HepG2 (cell line): ENCODE measurements at regions not wholly inside any gene's neighbourhood (a gene's known extent, or its start where the extent isn't known, plus 50 kb on each side); places are given as distances from the start of the nearest gene placed in this dataset.

Source experiments
- ATAC-seq: fragments of 200-7000 bp; cut with Tn5 transposase; 3 replicates; pipeline ENCODE4 v1.9.1; 2020; ENCODE audit warnings: mild to moderate bottlenecking, moderate library complexity
- BruUV-seq: library from RNA; stranded (reverse); fragments of 400-500 nt; replicated peaks from 2 replicates; lab custom pipeline; 2021; lab: Mats Ljungman, UMichigan
- CTCF ChIA-PET: fragments of 300-600 bp; formaldehyde crosslinking; extraction: SDS; loops from one replicate; lab custom pipeline; 2021; ENCODE audit warnings: low total read pairs, inconsistent platforms, low intra/inter-chr PET ratio; lab: Yijun Ruan, JAX
- POLR2A ChIA-PET: fragments of 350-600 bp; sonication (Branson Sonifier 250); formaldehyde crosslinking; loops from one replicate; lab custom pipeline; 2020; ENCODE audit warnings: antibody characterized with exemption, inconsistent platforms; lab: Yijun Ruan, JAX
- DNase-seq: peaks from one replicate; pipeline ENCODE4 v3.0.0-alpha.2; 2015; ENCODE audit warnings: low spot score
- FAIRE-seq: peaks from 3 replicates; lab custom pipeline; 2011; peaks lifted over from hg19 to GRCh38; lab: Jason Lieb, UNC
- H2AFZ ChIP-seq: one replicate; pipeline ENCODE4 v1.6.1; 2011; ENCODE audit warnings: low read length, inconsistent platforms
- H3K27ac ChIP-seq: fragments of 300-600 bp; 3 replicates; pipeline ENCODE4 v1.8.0; 2011; ENCODE audit warnings: mixed run types, mild to moderate bottlenecking, mixed read lengths, low read length, inconsistent platforms; ENCODE audit not compliant: insufficient read depth; ENCODE audit errors: extremely low read length
- H3K27me3 ChIP-seq, 2 experiments: fragments of 200-600 bp in 1 of 2; 2 replicates in 1 of 2; 3 replicates in 1 of 2; pipeline versions ENCODE4 v1.6.0 to v1.8.0; 2011; ENCODE audit warnings: low read length in 2 of 2, mild to moderate bottlenecking in 2 of 2, moderate library complexity in 2 of 2, inconsistent platforms in 1 of 2; ENCODE audit not compliant: insufficient read depth in 2 of 2, control insufficient read depth in 1 of 2
- H3K36me3 ChIP-seq, 2 experiments: fragments of 200-600 bp in 1 of 2; replicated peaks in 1 of 2; 2 replicates in 1 of 2; 3 replicates in 1 of 2; pipeline versions ENCODE4 v1.5.1 to v1.8.0; 2011; ENCODE audit warnings: low read length in 2 of 2, inconsistent platforms in 1 of 2; ENCODE audit not compliant: insufficient read depth in 2 of 2, control insufficient read depth in 1 of 2
- H3K4me1 ChIP-seq: 2 replicates; pipeline ENCODE4 v1.5.1; 2012; ENCODE audit warnings: low read length, inconsistent platforms; ENCODE audit not compliant: insufficient read depth
- H3K4me2 ChIP-seq: 2 replicates; pipeline ENCODE4 v1.6.0; 2011; ENCODE audit warnings: low read depth, low read length, inconsistent platforms
- H3K4me3 ChIP-seq, 3 experiments: fragments of 200-600 bp in 1 of 3; sonication (generic), shearing (Covaris generic) in 1 of 3; replicated peaks in 1 of 3; 2 replicates each; pipeline ENCODE4 v1.5.1; 2011 to 2016; ENCODE audit warnings: low read length in 3 of 3, inconsistent platforms in 2 of 3, low read depth in 2 of 3, mild to moderate bottlenecking in 2 of 3, control low read depth in 1 of 3, mixed read lengths in 1 of 3; ENCODE audit not compliant: insufficient read depth in 1 of 3
- H3K79me2 ChIP-seq: one replicate; pipeline ENCODE4 v1.6.1; 2011; ENCODE audit warnings: low read length, inconsistent platforms; ENCODE audit not compliant: insufficient read depth
- H3K9ac ChIP-seq: 2 replicates; pipeline ENCODE4 v1.6.0; 2011; ENCODE audit warnings: mild to moderate bottlenecking, low read depth, low read length, inconsistent platforms; ENCODE audit not compliant: insufficient read depth
- H3K9me3 ChIP-seq: 2 replicates; pipeline ENCODE4 v1.5.1; 2012; ENCODE audit warnings: mild to moderate bottlenecking, low read length
- H4K20me1 ChIP-seq: 2 replicates; pipeline ENCODE4 v1.6.0; 2011; ENCODE audit warnings: inconsistent platforms, mild to moderate bottlenecking, low read length, moderate library complexity; ENCODE audit not compliant: insufficient read depth
- BRF2 ChIP-seq: sonication (generic); formaldehyde crosslinking; IDR thresholded peaks from 2 replicates; pipeline ENCODE4 v1.8.1; 2022; ENCODE audit warnings: mild to moderate bottlenecking, missing genetic modification reagents
- FIP1L1 ChIP-seq: fragments of 200-400 bp; formaldehyde crosslinking; IDR thresholded peaks from 2 replicates; pipeline ENCODE4 v1.6.1; 2018; ENCODE audit warnings: low read depth, mild to moderate bottlenecking, low read length, moderate library complexity, borderline replicate concordance; ENCODE audit not compliant: insufficient read depth
- GFI1 ChIP-seq: sonication (generic); formaldehyde crosslinking; IDR thresholded peaks from 2 replicates; pipeline ENCODE4 v1.5.0; 2020; ENCODE audit warnings: missing genetic modification reagents, mild to moderate bottlenecking, borderline replicate concordance
- HDAC2 ChIP-seq: sonication (generic); formaldehyde crosslinking; IDR thresholded peaks from 2 replicates; pipeline ENCODE4 v1.4.0; 2020; ENCODE audit warnings: missing genetic modification reagents
- HMG20A ChIP-seq: IDR thresholded peaks from 2 replicates; pipeline ENCODE4 v1.6.1; 2016; ENCODE audit warnings: borderline replicate concordance
- HMGXB4 ChIP-seq, 2 experiments: sonication (generic) in 1 of 2; formaldehyde crosslinking in 1 of 2; IDR thresholded peaks; 2 replicates each; pipeline versions ENCODE4 v1.4.0 to v1.6.1; 2018 to 2020; ENCODE audit warnings: missing genetic modification reagents in 2 of 2, borderline replicate concordance in 1 of 2, low read depth in 1 of 2, mild to moderate bottlenecking in 1 of 2, missing biosample characterization in 1 of 2
- KDM4B ChIP-seq: sonication (generic); formaldehyde crosslinking; IDR thresholded peaks from 2 replicates; pipeline ENCODE4 v1.4.0; 2020; ENCODE audit warnings: missing genetic modification reagents
- NAIF1 ChIP-seq: sonication (generic); formaldehyde crosslinking; IDR thresholded peaks from 2 replicates; pipeline ENCODE4 v1.5.0; 2020; ENCODE audit warnings: mild to moderate bottlenecking, missing genetic modification reagents, borderline replicate concordance
- NCOR1 ChIP-seq: fragments of 200-600 bp; sonication (generic); IDR thresholded peaks from 2 replicates; pipeline ENCODE4 v1.7.0; 2017; ENCODE audit warnings: antibody characterized with exemption, low read length, borderline replicate concordance
- PHF5A ChIP-seq: IDR thresholded peaks from one replicate; pipeline ENCODE4 v1.6.1; 2018; ENCODE audit warnings: low read depth, missing genetic modification reagents; ENCODE audit not compliant: unreplicated experiment
- ZNF672 ChIP-seq: sonication (generic); formaldehyde crosslinking; IDR thresholded peaks from 2 replicates; pipeline ENCODE4 v1.8.1; 2022; ENCODE audit warnings: missing genetic modification reagents
- WGBS: methylation state at CpG from one replicate; pipeline ENCODE4 v1.1.6; 2017; ENCODE audit warnings: low lambda C conversion rate; 5-methylcytosine and 5-hydroxymethylcytosine counted together
- in situ Hi-C: cut with HindIII; loops from 2 replicates; pipeline ENCODE4 v1.10.0; 2017; ENCODE audit warnings: low pct_unique_long_range_greater_than_20kb; ENCODE audit not compliant: extremely low pct_ligation_motif_present
- intact Hi-C: fragments of 100-400 bp; cut with micrococcal nuclease; formaldehyde crosslinking; loops from one replicate; pipeline ENCODE4 v1.10.0; 2022; ENCODE audit not compliant: unreplicated experiment
- TF ChIP-seq, protein P1 (sequence below): sonication (generic); formaldehyde crosslinking; conservative IDR thresholded peaks from 2 replicates; pipeline ENCODE4 v1.8.1; 2023; ENCODE audit warnings: missing genetic modification reagents
- TF ChIP-seq, protein P2 (sequence below): sonication (generic); formaldehyde crosslinking; IDR thresholded peaks from 2 replicates; pipeline ENCODE4 v1.5.0; 2020; ENCODE audit warnings: missing genetic modification reagents
- TF ChIP-seq, protein P3 (sequence below): IDR thresholded peaks from 2 replicates; pipeline ENCODE4 v1.6.1; 2018; ENCODE audit warnings: missing genetic modification reagents
- TF ChIP-seq, protein P4 (sequence below): sonication (generic); formaldehyde crosslinking; IDR thresholded peaks from 2 replicates; pipeline ENCODE4 v1.4.0; 2020; ENCODE audit warnings: missing genetic modification reagents
- TF ChIP-seq, protein P5 (sequence below): sonication (generic); formaldehyde crosslinking; IDR thresholded peaks from 2 replicates; pipeline ENCODE4 v1.5.1; 2020; ENCODE audit warnings: missing genetic modification reagents, mild to moderate bottlenecking, borderline replicate concordance

DNA sequence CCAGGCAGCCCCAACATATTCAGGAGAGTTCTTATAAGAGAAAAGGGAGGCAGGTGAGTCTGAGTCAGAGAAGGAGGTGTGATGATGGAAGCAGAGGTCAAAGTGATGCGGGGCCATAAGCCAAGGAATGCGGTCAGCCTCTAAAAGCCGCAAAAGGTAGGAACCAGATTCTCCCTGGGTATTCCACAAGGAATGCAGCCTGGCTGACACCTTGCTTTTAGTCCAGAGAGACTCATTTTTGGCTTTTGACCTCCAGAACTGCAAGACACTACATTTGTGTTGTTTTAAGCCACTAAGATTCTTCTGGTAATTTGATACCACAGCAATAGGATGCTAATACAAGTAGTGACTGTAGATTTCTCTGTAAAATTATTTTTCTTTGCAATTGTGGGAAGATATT, 151.5 kb upstream of the EEPD1 start:
- ChIA-PET CTCF (no interaction called here), POLR2A (no interaction called here)
- Histone ChIP-seq H3K9me3 (no peaks in the 10 kb centered on the region), H3K9ac (no peak overlapping the region), H2AFZ (no peak overlapping the region), H3K36me3 (no peaks in the 10 kb centered on the region), H3K27me3 (no peaks in the 10 kb centered on the region), H3K79me2 (no peaks in the 10 kb centered on the region), H4K20me1 (no peaks in the 10 kb centered on the region), H3K4me1 (no peaks in the 10 kb centered on the region), H3K4me2 (no peak overlapping the region), H3K27ac (no peak overlapping the region), H3K4me3 (no peak overlapping the region)
- in situ Hi-C loops, result no loop called here
- no TSS peak for BruUV-seq
- intact Hi-C loops, result no loop called here
- 81% methylated on average over 3 of the region's 3 CpGs for WGBS
- ATAC-seq (no peak), FAIRE-seq (no peak), DNase-seq (no peak)
- TF ChIP-seq BRF2 (no peak), HMG20A (CRISPR knock-in tag) (no peak), NAIF1 (CRISPR knock-in tag) (no peak), FIP1L1 (no peak), GFI1 (CRISPR knock-in tag) (no peak), PHF5A (CRISPR knock-in tag) (no peak), HMGXB4 (CRISPR knock-in tag; IDR thresholded peaks at IDR 0.05; ENCODE audit: borderline replicate concordance in 1 of 2, low read depth in 1 of 2) (no peak), ZNF672 (CRISPR knock-in tag) (no peak), NCOR1 (no peak), KDM4B (CRISPR knock-in tag) (no peak), HDAC2 (no peak)
- TF ChIP-seq, protein P1, sequence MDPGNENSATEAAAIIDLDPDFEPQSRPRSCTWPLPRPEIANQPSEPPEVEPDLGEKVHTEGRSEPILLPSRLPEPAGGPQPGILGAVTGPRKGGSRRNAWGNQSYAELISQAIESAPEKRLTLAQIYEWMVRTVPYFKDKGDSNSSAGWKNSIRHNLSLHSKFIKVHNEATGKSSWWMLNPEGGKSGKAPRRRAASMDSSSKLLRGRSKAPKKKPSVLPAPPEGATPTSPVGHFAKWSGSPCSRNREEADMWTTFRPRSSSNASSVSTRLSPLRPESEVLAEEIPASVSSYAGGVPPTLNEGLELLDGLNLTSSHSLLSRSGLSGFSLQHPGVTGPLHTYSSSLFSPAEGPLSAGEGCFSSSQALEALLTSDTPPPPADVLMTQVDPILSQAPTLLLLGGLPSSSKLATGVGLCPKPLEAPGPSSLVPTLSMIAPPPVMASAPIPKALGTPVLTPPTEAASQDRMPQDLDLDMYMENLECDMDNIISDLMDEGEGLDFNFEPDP (CRISPR knock-in tag), result no peak
- TF ChIP-seq, protein P2, sequence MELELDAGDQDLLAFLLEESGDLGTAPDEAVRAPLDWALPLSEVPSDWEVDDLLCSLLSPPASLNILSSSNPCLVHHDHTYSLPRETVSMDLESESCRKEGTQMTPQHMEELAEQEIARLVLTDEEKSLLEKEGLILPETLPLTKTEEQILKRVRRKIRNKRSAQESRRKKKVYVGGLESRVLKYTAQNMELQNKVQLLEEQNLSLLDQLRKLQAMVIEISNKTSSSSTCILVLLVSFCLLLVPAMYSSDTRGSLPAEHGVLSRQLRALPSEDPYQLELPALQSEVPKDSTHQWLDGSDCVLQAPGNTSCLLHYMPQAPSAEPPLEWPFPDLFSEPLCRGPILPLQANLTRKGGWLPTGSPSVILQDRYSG (CRISPR knock-in tag), result no peak
- TF ChIP-seq, protein P3, sequence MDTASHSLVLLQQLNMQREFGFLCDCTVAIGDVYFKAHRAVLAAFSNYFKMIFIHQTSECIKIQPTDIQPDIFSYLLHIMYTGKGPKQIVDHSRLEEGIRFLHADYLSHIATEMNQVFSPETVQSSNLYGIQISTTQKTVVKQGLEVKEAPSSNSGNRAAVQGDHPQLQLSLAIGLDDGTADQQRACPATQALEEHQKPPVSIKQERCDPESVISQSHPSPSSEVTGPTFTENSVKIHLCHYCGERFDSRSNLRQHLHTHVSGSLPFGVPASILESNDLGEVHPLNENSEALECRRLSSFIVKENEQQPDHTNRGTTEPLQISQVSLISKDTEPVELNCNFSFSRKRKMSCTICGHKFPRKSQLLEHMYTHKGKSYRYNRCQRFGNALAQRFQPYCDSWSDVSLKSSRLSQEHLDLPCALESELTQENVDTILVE (CRISPR knock-in tag), result no peak
- TF ChIP-seq, protein P4, sequence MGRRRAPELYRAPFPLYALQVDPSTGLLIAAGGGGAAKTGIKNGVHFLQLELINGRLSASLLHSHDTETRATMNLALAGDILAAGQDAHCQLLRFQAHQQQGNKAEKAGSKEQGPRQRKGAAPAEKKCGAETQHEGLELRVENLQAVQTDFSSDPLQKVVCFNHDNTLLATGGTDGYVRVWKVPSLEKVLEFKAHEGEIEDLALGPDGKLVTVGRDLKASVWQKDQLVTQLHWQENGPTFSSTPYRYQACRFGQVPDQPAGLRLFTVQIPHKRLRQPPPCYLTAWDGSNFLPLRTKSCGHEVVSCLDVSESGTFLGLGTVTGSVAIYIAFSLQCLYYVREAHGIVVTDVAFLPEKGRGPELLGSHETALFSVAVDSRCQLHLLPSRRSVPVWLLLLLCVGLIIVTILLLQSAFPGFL (CRISPR knock-in tag), result no peak
- TF ChIP-seq, protein P5, sequence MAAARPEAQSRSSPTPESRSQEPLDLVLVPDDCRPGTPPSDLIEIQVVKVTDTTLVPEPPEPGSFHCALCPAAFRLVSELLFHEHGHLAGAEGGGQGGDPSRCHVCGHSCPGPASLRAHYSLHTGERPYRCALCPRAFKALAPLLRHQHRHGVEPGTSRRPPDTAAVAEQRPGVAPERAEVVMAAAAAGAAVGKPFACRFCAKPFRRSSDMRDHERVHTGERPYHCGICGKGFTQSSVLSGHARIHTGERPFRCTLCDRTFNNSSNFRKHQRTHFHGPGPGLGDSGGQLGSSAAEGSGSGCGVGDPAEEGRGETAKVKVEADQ, result no peak
